Fibroblast of skin of right quadriceps (primary cell): ENCODE measurements at regions not wholly inside any gene's neighbourhood (a gene's known extent, or its start where the extent isn't known, plus 50 kb on each side); places are given as distances from the start of the nearest gene placed in this dataset.
A peak's percentile ranks its signal among the peaks of the same experiment; 100 is the strongest.
"Not testable (repeated sequence)": the region's sequence is repeated elsewhere in the genome, so short reads cannot be mapped to it uniquely, and the experiment has no call there.

Experiments
- DNase-seq: peaks from one replicate; pipeline ENCODE4 v3.0.0-alpha.2; 2013

DNA sequence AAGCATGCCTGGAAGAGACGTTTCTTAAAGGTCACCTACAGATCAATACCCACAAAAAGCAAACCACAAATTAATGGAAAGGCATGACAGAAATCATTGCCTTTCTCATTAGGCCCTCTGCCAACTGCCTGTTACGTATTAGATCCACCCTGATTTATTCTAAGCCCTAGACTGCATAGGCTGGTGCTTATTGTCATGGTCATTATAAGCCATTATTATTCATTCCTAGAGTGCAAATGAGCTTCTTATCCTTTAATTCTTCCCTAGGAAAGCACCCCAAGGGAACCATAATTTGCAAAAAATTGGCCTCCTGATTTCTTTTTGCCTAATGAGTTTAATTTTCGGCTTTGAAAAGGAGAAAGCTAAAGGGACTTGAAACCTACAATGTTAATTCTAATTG is 184.2 kb upstream of the GPRIN3 start:
- no peak for DNase-seq

DNA sequence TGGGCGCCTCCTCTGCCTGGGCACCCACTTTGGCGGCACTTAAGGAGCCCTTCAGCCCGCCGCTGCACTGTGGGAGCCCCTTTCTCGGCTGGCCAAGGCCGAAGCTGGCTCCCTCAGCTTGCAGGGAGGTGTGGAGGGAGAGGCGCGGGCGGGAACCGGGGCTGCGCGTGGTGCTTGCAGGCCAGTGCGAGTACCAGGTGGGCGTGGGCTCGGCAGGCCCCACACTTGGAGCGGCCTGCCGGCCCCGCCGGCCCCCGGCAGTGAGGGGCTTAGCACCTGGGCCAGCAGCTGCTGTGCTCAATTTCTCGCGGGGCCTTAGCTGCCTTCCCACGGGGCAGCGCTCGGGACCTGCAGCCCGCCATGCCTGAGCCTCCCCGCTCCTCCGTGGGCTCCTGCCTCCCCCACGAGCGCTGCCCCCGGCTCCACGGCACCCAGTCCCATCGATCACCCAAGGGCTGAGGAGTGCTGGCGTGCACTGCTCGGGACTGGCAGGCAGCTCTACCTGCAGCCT is 182.4 kb upstream of the GPRIN3 start:
- DNase-seq: not testable (repeated sequence)

DNA sequence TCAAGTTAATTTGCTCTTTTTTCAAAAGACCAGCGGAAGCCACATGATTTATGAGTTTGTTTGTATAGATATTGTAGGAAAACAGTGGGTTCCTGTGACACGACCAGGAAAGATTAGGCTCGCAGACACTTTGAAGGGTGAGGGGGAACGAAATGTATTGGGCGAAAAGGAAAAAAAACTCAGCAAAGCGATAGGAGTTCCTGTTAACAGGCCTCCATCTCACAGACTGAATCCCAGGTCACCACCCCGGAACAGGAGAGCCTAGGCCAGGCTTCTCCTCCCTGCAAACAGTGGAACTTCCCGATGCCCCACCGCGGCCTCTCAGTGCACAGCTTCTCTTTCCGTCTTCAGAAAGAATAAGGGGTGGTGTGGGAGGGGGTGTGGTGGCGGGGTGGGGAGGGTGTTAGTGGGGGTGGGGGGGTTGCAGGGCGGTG is 181.8 kb upstream of the GPRIN3 start:
- DNase-seq: no peak

DNA sequence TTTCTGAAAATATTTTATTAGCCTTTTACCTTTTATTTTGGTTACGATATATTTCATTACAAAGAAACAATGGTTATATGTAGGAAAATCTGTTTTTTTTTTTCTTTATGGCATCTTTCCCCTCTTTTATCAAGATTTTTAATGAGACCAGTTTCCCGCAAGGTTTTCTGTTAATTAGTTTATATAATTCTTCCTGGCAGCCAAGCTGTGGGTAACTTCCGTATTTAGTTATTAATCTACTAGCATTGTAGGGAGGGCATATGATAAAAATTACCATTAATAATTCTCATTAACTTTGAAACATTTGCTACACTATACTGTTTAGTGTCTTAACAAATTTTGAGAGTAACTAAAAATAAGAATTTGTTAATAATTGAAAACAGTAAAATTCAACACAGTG is 181.1 kb upstream of the GPRIN3 start:
- no peak for DNase-seq

DNA sequence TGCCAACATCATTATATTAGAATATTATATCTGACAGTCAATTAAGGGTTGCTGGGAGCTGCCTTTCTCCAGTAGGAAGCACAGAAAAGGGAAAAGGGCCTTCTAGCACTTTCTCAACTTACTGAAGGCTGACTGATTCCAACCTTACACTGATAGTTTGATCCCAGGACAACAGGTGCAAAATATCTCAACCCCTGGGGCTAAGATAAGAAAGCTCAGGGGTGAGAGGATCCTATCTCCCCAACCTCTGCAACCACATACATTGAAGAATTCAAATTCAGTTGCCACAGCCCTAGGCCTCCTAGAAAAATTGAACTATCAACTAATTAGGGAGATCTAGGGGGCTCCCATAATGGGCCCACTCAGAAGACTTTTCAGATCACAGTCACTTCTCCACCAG is 179.1 kb upstream of the GPRIN3 start:
- DNase-seq: no peak

DNA sequence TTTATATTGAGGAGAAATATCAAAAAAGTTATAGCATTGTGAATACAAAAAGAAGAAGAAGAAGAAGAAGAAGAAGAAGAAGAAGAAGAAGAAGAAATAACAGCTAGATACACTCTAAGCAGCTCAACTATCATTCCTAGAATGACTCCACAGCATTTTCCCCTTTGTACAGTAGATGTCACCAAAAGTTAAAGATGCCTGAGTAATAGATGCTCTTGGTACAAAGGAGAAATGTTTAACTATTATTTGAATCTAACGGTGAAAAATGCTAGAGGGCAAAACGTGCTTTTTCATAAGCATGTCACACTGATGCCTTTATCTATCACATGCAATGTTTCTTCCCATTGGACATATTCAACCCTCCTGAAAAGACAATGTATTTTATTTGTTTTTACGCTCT is 178.4 kb upstream of the GPRIN3 start:
- peak; percentile 11 for DNase-seq

DNA sequence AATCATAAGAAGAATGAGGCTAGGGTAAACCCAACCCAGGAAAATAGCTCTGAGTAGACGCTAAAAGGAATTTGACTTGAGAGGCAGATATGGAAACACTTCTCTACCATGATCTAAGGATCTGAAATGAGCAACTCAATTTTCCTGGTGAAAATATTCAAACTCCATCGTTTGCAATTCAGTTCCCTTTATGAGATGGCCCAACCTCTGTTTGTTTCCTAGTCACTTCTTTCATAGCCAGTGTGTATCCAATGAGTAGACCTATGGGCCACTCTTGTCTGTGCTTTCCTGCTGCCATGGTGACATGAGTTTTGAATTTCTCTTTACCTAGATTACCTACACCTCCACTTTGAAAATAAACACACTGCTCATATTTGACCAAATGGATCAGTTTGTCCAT is 176.2 kb upstream of the GPRIN3 start:
- no peak for DNase-seq

DNA sequence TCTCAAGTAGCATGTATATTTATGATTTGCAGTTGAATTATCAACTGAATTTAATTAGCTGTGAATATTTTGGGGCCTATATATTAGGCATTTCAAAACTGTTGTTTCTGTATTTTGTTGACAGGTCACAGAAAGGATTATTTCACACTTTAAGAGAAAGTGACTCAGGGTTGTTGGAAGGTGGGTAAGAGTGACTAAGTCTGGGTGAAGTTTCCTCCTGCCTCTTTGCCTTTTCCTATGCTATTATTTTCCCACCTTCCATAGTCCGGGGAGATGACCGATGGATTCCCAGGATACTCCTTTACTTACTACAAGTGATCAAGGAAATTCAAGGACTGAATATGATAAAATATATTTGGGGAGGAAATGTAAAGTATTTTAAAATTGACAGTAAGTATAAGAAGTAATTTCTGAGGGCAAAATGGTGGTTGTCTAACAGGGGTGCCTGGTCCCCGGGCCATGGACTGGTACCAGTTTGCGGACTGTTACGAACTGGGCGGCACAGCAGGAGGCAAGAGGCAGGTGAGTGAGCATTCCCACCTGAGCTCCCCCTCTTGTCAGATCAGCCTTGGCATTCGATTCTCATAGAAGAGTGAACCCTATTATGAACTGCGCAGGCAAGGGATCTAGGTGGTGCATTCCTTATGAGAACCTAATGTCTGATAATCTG is 175.5 kb upstream of the GPRIN3 start:
- DNase-seq: no peak

DNA sequence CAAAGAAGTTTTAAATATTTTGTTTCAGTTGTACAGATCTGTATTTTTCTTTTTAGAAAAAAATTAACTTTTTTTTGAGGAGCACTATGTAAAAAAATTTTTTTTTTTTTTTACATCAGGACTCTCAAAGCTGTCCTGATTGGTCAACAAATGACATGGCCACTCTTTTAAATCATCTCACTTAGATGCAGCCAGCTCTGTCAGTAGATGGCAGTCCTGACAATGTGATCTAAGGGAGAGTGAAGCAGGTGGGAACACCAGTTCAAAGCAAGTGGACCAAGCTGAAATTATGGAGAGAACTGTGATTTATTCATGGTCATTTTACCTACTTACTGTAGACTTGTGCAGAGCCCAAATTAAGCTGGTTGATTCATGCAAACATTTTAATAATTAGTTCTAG is 174.7 kb upstream of the GPRIN3 start:
- DNase-seq: peak; percentile 18

DNA sequence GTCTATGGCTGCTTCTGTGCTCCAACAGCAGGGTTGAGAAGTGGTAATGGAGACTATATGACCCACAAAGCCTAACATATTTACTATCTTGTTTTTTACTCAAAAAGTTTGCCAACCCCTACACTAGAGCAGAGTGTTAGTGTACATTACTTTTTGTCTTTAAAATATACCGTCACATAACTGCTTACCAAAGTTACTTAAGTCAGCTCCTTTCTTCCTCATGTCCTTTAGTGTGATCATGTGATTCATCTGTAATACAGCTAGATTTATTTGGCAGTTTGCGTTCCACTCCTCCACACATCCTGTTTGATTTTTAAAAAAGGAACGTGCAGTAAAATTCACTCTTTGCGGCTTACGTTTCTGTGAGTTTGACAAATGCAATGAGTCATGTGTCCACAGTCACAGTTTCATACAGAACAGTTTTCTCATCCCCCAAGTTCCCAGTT is 162.4 kb upstream of the GPRIN3 start:
- DNase-seq: peak; percentile 89

DNA sequence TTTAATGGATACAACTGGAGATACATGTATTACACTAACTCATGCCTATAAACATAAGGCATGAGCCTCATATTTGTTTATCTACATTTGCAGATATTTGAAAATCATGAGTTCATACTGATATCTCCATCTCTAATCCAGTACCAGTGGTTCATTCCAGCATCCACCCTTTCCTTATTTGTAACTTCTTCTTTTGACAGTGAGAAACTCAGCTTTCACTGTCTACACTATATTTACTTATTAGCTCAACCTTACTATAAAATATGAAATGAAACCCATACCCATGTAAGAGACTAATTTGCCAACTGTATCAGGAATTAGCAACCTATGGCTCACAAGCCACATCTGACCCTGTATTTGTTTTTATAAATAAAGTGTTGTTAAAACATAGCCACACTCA is 161.9 kb upstream of the GPRIN3 start:
- no peak for DNase-seq

DNA sequence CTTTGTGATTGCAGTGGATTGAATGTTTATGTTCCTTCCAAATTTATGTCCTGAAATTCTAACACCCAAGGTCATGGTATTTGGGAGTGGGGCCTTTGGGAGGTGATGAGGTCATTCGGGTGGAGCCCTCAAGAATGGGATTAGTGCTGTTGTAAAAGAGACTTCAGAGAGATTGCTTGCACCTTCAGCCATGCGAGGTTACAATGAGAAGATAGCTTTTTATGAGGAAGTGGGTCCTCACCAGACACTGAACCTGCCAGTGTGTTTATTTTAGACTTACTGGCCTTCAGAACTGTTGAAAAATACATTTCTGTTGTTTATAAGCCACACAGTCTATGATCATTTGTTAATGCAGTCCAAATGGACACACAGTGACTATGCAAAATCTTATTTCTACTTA is 161.0 kb upstream of the GPRIN3 start:
- no peak for DNase-seq

DNA sequence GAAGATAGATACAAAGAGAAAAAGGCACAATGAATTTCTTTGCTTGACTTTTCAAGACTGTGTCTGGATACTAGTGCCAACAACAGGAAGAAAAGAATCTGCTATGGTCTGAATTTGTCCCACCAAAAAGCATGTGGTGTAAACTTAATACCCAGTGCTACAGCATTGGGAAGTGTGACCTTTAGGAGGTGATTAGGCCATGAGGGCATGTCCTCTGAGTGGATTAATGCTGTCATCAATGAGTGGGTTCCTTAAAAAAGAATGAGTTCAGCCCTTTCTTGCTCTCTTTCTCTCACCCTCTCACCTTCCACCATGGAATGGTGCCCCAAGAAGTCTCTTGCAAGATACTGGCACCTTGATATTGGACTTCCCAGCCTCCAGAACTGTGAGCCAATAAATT is 155.7 kb upstream of the GPRIN3 start:
- DNase-seq: no peak

DNA sequence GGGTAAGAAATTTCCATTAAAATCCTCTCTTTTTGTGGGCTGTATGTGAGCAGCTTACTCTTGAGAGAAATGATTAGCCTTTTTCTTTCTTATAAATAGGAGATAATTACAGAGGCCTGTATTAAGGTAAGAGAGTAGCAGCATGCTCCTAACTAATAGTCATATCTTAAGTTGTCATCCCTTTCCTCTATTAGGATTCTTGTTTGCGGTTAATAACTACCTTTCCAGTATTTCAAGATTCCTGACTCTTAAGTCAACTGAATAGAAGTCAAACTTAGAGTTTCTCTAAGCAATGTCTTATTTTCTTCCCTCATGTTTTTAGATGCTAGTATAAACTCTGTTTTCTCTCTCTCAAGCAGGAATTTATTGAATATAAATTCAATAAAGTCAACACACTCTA is 139.9 kb upstream of the GPRIN3 start:
- no peak for DNase-seq

DNA sequence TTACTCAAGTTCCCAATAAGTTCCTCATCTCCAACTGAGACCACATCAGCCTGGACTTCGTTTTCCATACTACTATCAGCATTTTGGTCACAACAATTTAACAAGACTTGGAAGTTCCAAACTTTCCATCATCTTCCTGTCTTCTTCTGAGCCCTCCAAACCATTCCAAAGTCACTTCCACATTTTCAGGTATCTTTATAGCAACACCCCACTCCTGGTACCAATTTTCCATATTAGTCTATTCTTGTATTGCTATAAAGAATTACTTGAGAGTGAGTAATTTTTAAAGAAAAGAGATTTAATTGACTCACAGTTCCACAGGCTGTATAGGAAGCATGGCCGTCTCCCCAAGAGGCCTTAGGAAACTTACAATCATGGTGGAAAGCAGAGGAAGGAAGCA is 138.6 kb upstream of the GPRIN3 start:
- DNase-seq: no peak

DNA sequence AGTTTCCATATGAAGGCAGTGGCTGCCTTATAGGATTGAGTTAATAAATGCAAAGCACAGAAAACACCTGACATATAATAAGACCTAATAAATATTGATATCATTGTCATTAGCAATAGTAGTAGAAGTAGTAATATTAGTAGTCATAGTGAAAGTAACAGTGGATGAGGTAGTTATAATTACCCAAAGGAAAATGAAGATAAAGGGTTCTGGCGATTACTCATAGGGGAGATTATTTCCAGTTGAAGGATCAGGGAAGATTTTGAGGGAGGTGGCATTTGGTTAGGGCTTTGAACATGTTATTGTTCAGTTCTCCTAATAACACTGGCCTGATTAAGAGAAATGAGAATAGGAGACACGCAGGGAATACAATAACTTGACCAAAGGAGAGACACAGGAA is 131.9 kb upstream of the GPRIN3 start:
- DNase-seq: no peak

DNA sequence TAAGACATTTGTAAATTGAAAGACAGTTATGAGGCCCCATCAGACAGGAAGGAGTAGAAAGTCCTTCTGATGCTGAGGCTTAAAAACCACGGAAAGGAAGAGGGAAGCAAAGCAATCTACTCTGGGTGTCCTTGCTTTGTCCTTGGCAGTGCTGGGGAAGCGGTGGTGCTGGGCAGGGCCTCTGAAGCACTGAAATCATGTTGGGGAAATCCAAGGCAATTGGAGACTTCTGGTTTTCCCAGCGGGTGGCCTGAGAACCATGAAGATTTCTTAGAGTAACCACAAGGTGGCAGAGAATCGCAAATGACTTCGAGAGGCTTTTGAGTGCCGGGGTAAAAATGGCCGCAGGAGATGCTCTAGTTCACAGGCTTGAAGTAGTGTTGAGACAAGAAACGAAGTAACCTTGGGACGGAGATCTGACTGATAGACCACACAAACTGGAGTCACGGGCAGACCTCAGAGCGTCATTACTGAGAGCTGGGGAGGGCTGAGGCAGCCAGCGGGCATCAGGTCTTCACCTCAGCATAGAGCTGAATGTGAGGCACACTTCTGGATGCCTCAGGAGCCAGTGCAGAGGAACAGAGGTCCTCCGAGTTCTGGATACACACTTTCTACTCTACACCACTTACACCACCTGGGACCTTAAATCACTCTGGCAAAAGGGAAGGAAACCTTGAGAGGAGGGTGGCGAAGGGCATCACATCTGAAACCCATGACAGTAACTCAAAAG is 130.7 kb upstream of the GPRIN3 start:
- DNase-seq: peak; percentile 28

DNA sequence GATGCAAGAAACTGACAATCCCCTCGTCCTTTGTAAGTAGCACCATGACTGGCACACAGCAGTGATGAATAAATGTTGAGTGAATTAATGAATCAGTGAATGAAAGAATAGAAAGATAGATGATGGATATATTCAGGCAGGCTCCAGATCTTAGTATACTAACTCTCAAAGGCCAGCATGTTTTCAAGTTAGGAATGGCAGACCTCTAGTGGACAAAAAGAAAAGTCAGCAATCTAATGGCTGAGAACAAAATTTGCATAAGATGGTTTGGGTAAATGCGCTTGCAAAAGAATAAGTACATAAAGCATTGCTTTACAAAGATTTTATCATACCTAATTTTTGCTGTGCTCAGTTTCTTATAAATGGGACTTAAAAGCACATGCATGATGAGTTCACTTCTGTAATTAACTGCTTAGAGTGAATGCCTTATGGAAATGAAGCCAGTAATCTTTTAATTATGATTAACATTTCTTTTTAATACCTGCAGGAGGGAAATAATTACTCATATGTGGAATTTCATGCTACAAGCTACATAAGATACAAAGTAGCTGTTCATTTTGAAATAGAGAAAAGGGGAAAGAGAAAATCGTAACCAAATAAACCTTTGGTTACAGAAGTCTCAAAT is 126.9 kb upstream of the GPRIN3 start:
- DNase-seq: peak; percentile 7

DNA sequence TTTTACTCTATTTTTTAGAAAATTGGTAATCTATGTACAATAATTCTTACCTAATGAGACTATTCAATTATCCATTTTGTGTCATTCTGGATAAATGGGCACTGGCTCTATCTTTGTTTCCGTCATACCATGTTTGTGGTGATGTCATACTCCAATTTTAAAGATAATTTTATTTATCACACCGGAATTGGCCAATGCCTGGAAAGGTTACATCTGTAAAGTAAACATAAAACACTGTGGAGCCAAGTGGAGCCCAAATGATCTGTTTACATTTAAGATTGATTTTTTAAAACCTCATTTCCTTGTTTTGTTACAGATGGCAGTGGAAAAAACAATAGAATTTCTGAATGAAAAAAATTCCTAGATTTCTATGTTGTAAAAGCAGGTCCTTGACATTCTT is 120.2 kb upstream of the GPRIN3 start:
- DNase-seq: no peak

DNA sequence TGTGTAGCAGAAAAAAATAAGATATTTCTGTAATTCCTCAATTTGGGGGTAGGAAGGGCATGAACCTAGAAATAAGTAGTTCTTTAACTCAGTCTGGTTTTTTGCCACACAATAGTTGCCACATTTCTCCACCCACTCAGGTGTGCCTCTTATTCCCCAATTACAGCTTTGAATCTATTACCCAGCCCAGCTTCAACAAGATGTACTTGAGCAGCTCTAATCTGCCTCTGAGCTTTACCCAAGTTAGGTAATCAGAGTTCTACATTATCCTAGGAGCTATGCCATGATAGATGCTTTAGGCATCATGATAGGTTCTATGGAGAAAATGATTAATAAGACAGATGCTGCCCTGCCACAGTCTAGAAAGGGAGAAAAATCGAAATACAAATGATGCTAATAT is 117.4 kb upstream of the GPRIN3 start:
- no peak for DNase-seq

DNA sequence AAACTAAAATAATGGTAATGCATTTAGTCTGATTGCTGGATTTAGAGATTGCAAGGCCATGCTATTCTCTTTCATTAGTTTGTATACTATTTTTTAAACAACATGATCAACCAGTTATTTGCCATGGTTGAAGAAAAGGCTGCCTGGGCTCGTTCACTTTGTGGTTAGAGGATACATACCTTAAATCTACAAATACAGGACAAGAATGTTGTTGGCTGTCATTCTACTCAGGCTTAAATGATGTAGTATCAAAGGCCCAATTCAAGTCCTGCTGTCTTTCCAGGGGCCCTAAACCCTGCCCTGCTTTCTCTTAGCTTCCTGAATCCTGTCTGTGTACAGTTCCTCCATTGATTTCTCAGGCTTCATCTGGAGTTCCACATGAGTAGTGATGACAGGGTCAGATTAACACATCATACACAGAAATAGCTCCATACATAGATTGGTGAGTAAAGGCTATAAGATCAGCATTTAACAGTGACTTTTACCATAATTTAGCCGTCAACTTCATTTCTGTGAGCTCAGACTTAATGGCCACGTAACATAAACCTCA is 114.9 kb upstream of the GPRIN3 start:
- no peak for DNase-seq

DNA sequence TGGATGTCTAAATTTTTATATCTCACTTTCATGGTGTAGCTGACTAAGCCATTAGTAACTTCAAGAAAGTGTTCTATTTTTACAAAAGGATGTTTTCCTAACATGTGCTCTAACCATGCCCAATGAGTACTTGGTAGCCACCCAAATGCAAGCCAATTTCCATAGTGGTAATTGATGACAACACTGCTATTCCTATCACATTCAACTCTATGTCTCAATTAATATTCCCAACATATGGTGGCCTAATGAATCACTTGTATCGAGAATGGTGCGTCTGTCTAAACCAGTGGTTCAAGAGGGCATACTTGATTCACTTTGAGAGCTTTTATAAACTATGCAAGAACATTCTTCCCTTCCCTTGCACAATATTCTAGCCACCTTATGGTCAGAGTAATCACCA is 112.9 kb upstream of the GPRIN3 start:
- DNase-seq: no peak

DNA sequence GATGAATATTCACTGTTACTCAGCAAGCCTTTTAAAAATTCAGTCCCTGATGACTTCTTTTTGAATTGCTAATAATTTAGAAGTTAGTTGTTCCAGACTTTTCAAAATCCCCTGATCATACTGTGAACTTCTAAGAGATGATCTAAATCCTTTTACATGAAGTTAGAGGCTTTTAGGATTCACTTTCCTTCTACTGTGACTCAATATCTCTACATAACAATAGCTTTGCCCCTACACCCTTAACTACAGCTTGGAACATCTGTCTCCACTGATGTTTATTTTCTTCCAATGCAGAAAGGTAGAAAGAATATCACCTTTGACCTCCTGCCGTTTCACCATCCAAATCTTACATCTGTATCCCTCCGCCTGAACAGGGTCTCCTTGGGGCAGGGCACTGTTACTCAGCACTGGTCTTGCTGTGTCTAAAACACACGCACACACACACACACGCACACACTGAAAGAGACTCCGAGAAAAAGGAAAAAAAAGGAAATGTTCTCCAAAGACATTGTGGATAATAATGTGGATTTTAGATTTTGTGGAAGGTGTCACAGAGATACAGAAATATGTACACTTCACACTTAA is 111.6 kb upstream of the GPRIN3 start:
- no peak for DNase-seq
